Thyroid gland (tissue), 4 donors: ENCODE measurements at regions not wholly inside any gene's neighbourhood (a gene's known extent, or its start where the extent isn't known, plus 50 kb on each side); places are given as distances from the start of the nearest gene placed in this dataset.
A peak's percentile ranks its signal among the peaks of the same experiment; 100 is the strongest.

ENCODE experiments used
- DNase-seq, 2 donors: peaks; one replicate each; pipeline ENCODE4 v3.0.0-alpha.2; 2019
- H3K27ac ChIP-seq, 3 donors: fragments of 200-600 bp; sonication (generic); 1 replicate in 2 of 3; 2 replicates in 1 of 3; pipeline ENCODE4 v1.5.1; 2016 to 2019; ENCODE audit warnings: mild to moderate bottlenecking in 1 of 3, moderate library complexity in 1 of 3
- H3K27me3 ChIP-seq: fragments of 200-600 bp; sonication (generic); one replicate; pipeline ENCODE4 v1.5.1; 2019
- H3K36me3 ChIP-seq, 2 donors: fragments of 200-600 bp; sonication (generic); one replicate each; pipeline ENCODE4 v1.5.1; 2016 to 2019
- H3K4me1 ChIP-seq, 2 donors: fragments of 200-600 bp; sonication (generic); one replicate each; pipeline ENCODE4 v1.5.1; 2017 to 2019
- H3K4me3 ChIP-seq, 3 donors: fragments of 200-600 bp; sonication (generic); replicated peaks in 1 of 3; 1 replicate in 2 of 3; 2 replicates in 1 of 3; pipeline ENCODE4 v1.5.1; 2016; ENCODE audit warnings: mild to moderate bottlenecking in 1 of 3
- H3K9me3 ChIP-seq: fragments of 200-600 bp; sonication (generic); one replicate; pipeline ENCODE4 v1.5.1; 2017
- POLR2A ChIP-seq, 2 donors: fragments of 450-650 bp; IDR thresholded peaks; one replicate each; pipeline ENCODE4 v1.6.1; 2017; ENCODE audit warnings: antibody characterized with exemption in 2 of 2, mild to moderate bottlenecking in 2 of 2, moderate library complexity in 1 of 2
- WGBS, 2 donors: methylation state at CpG; one replicate each; pipeline ENCODE4 v1.1.5; 2017; 5-methylcytosine and 5-hydroxymethylcytosine counted together
- intact Hi-C: fragments of 100-400 bp; cut with DNase I; formaldehyde crosslinking; loops from one replicate; pipeline ENCODE4 v1.15.1; 2023
- TF ChIP-seq, protein P1 (sequence below), 6 experiments: fragments of 200-600 bp in 3 of 6; fragments of 450-650 bp in 3 of 6; sonication (generic) in 3 of 6; IDR thresholded peaks; one replicate each; pipeline ENCODE4 v1.5.1; 2016 to 2019; ENCODE audit warnings: antibody characterized with exemption in 6 of 6, mild to moderate bottlenecking in 2 of 6, inconsistent platforms in 1 of 6, moderate library complexity in 1 of 6

DNA sequence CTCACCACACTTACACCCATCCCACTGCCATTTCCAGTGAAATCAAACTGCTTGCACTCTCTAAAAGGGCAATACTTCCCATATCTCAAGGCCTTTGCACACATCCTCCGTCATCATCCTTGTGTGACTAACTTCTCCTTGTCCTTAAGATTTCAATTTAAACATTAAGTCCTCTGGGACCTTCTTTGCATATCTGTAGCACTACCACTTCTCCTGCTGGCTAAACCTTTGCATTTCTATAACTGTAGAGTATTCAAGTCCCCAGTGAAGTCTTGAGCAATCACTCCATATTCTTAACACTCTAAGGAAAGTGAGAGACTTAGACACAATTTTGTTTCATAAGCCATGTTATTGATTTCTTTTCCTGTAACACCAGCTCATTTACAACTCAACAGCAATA, 136.8 kb upstream of the EPHA4 start:
- Histone ChIP-seq H3K27me3 (no peaks in the 10 kb centered on the region), H3K4me1 (no peaks in the 10 kb centered on the region), H3K4me3 (no peak overlapping the region), H3K9me3 (no peaks in the 10 kb centered on the region), H3K36me3 (no peaks in the 10 kb centered on the region), H3K27ac (no peak overlapping the region)
- DNase-seq: no peak
- no peak for TF ChIP-seq POLR2A (IDR thresholded peaks at IDR 0.05)
- TF ChIP-seq, protein P1, sequence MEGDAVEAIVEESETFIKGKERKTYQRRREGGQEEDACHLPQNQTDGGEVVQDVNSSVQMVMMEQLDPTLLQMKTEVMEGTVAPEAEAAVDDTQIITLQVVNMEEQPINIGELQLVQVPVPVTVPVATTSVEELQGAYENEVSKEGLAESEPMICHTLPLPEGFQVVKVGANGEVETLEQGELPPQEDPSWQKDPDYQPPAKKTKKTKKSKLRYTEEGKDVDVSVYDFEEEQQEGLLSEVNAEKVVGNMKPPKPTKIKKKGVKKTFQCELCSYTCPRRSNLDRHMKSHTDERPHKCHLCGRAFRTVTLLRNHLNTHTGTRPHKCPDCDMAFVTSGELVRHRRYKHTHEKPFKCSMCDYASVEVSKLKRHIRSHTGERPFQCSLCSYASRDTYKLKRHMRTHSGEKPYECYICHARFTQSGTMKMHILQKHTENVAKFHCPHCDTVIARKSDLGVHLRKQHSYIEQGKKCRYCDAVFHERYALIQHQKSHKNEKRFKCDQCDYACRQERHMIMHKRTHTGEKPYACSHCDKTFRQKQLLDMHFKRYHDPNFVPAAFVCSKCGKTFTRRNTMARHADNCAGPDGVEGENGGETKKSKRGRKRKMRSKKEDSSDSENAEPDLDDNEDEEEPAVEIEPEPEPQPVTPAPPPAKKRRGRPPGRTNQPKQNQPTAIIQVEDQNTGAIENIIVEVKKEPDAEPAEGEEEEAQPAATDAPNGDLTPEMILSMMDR (IDR thresholded peaks at IDR 0.05): no peak
- intact Hi-C loops: no loop called here
- WGBS, 2 donors: 79 to 85% methylated on average over 1 of the region's 1 CpG

DNA sequence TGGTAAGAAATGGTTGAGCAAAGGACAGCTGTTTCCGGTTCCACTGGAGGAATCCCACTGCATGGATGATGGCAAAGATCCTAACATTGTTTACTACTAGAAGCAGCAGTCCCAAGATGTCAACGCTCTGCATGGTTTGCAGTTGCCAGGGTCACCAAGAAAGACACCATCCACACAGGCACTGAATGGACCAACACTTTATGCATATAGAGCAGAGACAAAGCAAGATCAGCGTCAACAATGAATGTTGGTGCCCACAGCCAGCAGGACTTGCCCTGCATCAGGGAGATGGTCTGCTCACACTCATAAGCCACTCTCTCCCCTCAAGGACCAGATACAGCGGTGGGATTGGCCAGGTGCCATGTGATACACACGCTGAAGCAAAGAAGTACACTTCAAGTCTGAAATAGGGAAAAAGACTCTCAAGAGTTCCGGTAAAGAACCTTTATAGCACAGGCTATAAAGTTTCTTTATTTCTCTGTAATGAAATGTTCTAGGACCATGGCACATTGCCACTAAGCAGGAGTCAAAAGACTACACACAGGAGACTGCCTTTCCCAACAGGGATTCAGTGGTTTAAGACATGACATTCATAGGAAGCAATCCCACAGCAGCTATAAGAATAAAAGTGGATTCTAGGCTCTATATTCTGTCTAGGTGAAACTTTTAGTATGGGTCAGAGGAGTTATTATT, 133.2 kb upstream of the EPHA4 start:
- intact Hi-C loops: no loop called here
- WGBS, 2 donors: 49 to 73% methylated on average over 6 of the region's 6 CpGs
- DNase-seq: peak; percentile 2 to 4

DNA sequence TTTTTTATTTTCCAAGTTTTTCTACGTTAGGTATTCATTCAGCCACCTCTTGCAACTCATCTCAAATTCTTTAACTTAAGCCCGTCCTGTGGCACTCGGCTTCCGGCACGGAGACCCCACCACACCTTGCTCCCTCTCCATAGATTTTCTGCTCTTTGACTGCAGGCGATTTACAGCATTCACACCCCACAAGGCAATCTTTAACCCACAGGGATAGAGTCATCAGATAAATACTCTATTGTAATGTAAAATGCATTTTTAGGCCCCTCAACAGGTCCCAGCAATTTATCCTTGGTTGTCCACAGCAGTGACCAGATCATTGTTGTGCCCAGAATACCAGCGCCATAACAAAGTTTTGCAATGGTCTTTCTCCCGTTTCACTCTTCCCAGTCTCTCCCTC, 132.3 kb upstream of the EPHA4 start:
- H3K9me3 ChIP-seq: no peaks in the 10 kb centered on the region
- intact Hi-C loops: no loop called here
- H3K27me3 ChIP-seq: no peaks in the 10 kb centered on the region
- TF ChIP-seq, protein P1 (IDR thresholded peaks at IDR 0.05): no peak
- no peak for TF ChIP-seq POLR2A (IDR thresholded peaks at IDR 0.05)
- no peak overlapping the region for H3K4me3 ChIP-seq
- H3K4me1 ChIP-seq: no peaks in the 10 kb centered on the region
- DNase-seq: no peak
- WGBS, 2 donors: 87 to 89% methylated on average over 8 of the region's 8 CpGs
- H3K36me3 ChIP-seq: no peaks in the 10 kb centered on the region
- no peak overlapping the region for H3K27ac ChIP-seq

More for the DNA sequence above, 133.2 kb upstream of the EPHA4 start:
- Histone ChIP-seq H3K27ac (no peak overlapping the region), H3K9me3 (no peaks in the 10 kb centered on the region), H3K4me1 (no peaks in the 10 kb centered on the region), H3K27me3 (no peaks in the 10 kb centered on the region), H3K36me3 (no peaks in the 10 kb centered on the region), H3K4me3 (no peak overlapping the region)
- TF ChIP-seq, protein P1 (IDR thresholded peaks at IDR 0.05): no peak
- no peak for TF ChIP-seq POLR2A (IDR thresholded peaks at IDR 0.05)

DNA sequence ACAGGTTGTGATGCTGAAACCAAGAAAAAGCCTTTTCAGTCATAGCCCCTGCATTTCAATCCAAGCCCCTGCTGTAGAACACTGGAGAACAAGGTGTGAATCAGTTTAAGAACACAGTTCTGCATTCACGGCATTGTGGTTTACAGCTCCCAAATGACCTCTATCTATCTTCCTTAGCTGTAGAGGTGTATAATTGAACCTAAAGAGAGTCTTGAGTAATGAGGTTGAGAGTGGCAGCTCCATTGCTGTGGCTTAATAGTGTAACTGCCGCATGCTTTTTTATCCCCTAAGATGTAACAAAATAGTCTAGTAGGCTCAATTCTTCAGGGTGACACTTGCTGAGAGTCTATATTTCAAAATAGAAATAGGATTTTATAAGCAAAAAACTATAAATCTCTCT, 121.3 kb upstream of the EPHA4 start:
- intact Hi-C loops: no loop called here
- H3K27me3 ChIP-seq: no peaks in the 10 kb centered on the region
- WGBS, 2 donors: 83 to 87% methylated on average over 2 of the region's 2 CpGs
- H3K9me3 ChIP-seq: no peaks in the 10 kb centered on the region
- no peak for DNase-seq
- TF ChIP-seq POLR2A (IDR thresholded peaks at IDR 0.05): no peak
- TF ChIP-seq, protein P1 (IDR thresholded peaks at IDR 0.05): no peak
- H3K36me3 ChIP-seq: no peaks in the 10 kb centered on the region
- no peak overlapping the region for H3K27ac ChIP-seq
- no peaks in the 10 kb centered on the region for H3K4me1 ChIP-seq
- no peak overlapping the region for H3K4me3 ChIP-seq

DNA sequence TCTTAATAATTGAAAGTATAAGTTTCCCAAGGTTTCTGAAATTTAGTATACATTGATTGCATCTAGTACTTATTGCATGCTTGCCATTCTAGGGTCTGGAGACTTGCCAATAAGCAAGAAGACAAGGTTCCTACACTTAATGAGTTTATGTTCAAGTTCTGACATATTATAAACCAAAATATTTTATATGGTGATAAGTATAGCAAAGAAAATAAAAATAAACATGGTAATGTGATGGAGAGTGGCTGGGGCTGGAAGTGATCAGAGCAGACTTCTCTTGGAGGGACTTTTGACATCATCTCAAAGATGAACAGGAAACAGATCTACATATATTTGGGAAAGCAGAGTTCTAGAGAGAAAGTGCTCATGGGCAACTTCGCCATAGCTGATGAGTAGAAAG, 119.5 kb upstream of the EPHA4 start:
- H3K27me3 ChIP-seq: no peaks in the 10 kb centered on the region
- H3K36me3 ChIP-seq: no peaks in the 10 kb centered on the region
- H3K27ac ChIP-seq: no peak overlapping the region
- no peak for DNase-seq
- no peaks in the 10 kb centered on the region for H3K4me1 ChIP-seq
- 88 to 91% methylated on average over 1 of the region's 1 CpG for WGBS, 2 donors
- intact Hi-C loops: no loop called here
- no peak overlapping the region for H3K4me3 ChIP-seq
- no peaks in the 10 kb centered on the region for H3K9me3 ChIP-seq
- TF ChIP-seq, protein P1 (IDR thresholded peaks at IDR 0.05): no peak
- TF ChIP-seq POLR2A (IDR thresholded peaks at IDR 0.05): no peak
